IPS-11a (cell line): ENCODE measurements at regions not wholly inside any gene's neighbourhood (a gene's known extent, or its start where the extent isn't known, plus 50 kb on each side); places are given as distances from the start of the nearest gene placed in this dataset.
A peak's percentile ranks its signal among the peaks of the same experiment; 100 is the strongest.
"Not testable (repeated sequence)": the region's sequence is repeated elsewhere in the genome, so short reads cannot be mapped to it uniquely, and the experiment has no call there.

Source experiments
- H3K4me3 ChIP-seq: one replicate; pipeline ENCODE4 v1.5.1; 2013; ENCODE audit warnings: low read depth, low read length, control low read depth

DNA sequence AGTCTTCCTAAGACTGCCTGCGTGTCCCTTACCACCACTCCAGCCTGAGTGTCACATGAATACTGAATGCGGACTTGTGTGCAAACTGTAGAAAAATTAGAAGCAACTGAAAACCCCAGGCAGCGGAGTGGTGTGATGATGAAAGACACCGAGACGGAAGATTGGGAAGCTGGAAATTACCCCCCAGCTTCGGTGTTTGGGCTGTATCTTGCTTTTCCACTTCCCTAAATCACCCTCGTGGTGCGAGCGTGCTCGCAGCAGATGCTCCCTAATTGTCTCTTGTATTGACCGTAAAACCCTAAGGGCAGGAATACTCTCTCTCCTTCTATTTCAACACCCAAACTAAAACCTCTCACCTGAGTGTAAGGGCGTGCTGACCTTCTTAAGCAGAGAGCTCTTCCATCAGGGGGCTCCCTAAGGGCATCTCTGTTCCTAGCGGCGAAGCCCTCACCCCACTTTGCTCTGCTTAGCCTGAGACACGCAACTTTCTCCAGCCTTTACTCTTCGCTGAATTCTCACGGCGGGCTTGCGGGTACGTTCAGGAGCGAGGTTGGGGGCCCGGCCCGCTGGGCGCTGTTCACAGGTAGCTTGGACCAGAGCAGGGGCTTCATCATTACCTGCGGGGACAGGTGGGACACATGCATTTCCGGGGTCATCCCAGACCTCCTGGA, 62.4 kb downstream of the CRYBB2 start:
- H3K4me3 ChIP-seq: peak overlapping the region; percentile 73

DNA sequence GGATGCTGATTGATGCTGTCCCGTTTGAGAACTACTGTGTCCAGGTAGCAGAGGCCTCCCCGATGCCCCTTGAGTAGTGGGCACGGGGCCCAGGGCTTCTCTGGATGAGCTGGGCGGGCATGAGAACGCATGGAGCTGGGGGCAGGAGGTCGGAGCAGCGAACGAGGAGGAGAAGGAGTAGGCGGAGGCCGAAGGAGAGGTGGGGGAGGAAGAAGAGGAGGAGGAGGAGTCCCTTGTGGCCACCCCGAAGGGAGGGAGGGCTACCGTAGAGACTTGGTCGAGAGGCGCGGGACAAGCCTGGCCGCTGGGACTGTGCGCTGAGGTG, 62.9 kb downstream of the CRYBB2 start:
- H3K4me3 ChIP-seq: peak overlapping the region; percentile 73

DNA sequence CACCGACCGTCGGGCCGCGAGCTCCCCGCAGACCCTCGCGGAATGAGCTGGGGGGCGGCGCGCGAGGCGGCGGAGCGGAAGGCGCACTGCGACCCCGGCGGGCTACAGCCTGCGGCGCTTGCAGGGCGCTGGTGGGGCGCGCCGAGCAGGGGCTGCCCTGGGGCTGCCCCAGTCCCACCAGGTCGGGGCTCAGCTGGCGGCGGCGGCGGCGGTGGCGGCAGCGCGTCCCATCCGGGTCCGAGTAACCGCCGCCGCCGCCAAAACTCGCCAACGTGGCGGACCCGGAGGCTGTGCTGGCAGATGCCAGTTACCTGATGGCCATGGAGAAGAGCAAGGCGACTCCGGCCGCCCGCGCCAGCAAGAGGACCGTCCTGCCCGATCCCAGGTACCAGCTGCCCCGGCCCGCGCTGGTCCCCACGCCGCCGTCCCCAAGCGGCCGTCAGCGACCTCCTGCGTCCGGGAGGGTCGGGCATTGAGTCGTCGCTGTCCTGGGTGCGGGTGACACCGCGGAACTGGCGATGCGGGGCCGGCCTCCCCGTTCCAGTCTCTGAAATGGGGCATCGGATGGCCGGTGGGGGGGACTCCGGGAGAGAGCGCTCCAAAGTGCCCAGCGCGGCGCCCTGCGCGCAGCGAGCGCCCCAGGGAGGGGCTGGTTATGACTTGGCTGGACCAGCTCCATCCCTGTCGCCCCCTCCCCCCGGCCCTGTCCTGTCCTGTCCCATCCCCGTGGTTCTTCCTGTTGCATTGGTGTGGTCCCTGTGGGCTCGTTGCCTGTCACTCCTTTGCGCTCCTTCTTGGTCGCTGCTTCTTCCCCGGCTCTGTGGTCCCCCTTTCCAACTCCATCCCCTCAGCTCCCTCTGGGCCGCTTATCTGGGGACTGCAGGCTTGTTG, 63.5 kb downstream of the CRYBB2 start:
- peak overlapping the region; percentile 73 for H3K4me3 ChIP-seq

DNA sequence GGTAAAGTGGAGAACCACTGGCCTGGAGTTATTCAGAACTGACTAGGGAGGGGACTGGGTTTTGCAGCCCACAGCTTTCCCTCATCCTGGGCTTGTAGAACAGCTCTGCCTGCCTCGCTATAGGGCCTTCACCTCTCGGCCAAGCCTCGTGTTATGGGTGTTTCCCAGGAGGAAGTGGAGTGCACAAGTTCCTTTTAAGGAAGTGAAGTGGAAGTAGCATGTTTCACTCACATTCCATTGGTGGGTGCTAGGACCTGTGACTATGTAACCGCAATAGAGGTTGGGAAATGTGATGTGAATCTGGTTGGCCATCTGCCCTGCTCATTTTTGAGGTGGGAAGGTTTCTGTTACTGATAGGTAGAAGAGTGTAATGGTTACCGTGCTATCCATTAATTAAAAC, 69.0 kb downstream of the CRYBB2 start:
- not testable (repeated sequence) for H3K4me3 ChIP-seq

DNA sequence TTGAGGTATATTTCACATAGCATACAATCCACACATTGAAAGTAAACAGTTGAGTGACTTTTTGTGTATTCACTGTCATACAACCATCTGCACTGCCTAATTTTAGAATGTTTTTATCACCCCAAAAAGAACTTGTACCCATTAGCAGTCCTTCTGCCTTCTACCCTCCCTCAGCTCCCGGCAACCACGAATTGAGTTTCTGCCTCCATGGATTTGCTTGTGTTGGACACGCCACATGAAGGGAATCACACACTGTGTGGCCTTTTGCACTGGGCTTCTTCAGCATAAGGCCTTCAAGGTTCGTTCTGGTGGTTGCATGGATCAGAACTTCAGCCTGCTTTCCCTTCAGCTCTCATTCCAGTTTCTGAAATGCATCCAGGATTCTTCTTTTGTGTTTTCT, 82.5 kb downstream of the CRYBB2 start:
- not testable (repeated sequence) for H3K4me3 ChIP-seq

DNA sequence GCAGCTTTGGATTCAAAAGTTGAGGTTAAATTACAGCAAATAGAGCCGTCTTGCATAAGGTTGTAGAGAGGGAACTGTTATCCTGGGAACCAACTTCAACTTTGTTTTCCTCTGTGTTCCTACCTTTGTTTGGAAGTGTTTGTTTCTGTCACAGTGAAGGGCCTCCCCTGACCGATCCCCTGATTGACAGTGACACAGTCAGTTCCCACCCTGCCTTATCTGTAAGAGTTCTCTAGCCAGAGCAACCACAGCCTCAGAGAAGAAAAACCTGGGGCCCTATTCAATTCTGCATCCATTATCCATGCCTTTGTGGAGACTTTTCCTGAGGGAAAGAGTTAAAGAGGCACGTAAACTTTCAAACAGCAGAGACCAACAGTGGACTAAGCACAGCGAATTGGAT, 90.1 kb downstream of the CRYBB2 start:
- not testable (repeated sequence) for H3K4me3 ChIP-seq

DNA sequence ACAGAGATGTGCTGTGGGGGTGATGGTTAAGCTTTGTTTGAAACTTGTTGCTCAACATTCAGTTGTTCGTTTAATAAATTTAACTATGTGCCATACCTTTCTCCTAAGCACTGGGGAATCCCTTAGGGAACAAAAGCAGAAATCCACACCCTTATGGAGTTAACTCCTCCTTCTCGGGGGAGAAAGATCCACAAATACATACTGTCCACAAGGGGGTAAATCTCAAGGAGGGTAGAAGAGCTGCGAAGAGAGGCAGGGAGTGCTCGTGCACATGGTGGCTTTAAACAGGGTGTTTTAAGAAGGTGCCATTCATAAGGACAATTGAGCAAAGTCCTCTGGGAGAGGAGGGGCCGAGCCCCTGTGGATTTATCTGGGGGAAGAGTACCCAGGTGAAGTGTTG, 92.5 kb downstream of the CRYBB2 start:
- not testable (repeated sequence) for H3K4me3 ChIP-seq

DNA sequence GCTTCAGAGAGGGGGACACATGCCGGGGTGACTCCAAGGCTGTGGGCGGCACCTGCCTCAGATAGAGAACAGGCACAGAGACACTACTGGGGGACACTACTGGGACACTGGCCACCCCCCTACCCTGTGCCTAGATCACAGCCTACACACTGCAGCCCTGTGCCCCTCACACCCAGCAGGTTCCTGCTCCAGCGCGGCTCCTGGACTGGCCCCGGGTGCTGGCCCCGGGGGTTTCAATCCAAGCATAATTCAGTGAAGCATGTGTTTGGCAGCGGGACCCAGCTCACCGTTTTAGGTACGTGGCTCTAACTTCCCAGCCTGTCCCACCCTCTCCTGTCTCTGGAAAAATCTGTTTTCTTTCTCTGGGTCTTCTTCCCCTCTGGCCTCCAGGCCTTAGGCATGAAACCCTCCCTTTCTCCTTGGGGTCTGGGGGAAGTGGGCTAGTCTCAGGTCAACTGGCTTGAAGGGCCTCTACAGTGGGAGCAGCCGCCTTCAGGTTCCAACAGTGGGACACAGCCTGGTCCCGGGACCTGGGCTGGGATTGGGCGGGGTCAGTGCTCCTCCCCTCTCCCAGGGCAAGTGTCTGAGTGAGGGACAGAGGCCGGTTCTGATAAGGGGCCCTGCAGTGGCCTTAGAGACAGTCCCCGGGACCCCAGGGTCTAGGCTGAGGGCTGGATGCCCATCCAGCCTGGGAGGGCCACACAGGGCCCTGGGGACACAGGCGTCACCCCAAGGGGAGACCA, 98.8 kb downstream of the CRYBB2 start:
- H3K4me3 ChIP-seq: no peak overlapping the region

DNA sequence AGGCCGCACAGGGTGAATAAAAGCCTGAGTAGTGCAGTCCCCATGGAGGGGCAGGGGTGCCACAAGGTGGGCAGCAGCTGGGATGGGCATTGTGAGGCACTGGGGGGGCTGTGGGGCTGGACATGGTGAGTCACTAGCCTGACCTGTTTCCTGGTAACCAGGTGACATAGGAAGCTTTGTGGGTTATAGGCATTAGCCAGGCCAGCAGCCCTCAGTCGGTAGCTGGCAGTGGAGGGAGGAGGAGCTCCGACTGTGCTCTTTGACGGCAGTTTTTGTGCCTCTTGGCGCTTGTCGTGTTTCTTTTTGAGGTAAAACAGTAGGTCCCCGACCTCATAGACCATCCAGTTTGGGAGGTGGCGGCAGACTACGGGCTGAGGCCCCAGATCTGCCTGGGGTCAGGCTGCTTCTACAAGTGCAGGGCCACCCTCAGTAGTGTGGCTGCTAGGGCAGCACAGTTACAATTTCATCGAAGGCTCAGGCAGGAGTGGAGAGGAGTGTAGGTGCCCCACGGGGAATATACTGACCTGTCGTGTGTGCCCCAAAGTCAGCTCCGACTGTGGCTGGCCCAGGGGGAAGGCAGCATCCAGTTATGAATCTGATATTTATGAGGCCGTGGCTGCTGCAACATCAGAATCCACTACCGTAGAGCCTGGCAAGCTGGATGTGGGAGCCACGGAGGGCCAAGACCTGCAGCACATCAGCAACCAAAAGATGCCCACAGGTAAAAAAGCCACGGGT, 107.7 kb downstream of the CRYBB2 start:
- H3K4me3 ChIP-seq: no peak overlapping the region

DNA sequence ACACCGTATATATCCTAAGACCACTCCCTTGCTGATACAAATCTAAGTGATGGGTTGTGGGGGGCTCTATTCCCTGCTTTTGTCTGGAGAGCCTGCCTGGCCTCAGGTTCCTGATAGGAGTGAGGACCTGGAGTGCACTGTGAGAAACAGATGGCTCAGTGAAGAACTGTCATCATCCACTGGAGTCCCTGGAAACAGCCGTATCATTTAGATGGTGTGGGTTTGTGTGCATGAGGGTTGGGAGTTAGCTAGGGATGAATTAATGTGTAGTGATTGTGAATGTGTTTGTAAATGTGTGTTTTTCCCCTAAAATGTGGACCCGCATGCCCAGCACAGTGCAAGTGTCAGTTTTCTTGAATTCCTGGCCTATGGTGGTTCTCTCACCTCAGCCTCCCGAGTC, 111.6 kb downstream of the CRYBB2 start:
- no peak overlapping the region for H3K4me3 ChIP-seq

DNA sequence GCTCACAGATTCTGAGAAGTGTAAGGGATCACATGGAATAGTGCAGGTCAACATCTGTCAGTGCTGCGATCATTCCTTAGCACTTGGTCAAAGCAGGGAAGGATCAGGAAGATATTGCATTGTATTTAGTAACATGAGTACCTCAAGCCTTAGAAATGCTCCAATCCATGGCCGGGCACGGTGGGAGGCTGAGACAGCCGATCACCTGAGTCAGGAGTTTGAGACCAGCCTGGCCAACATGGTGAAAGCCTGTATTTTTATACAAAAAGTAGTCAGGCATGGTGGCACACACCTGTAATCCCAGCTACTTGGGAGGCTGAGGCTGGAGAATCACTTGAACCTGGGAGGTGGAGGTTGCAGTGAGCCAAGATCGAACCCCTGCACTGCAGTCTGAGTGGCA, 112.5 kb downstream of the CRYBB2 start:
- not testable (repeated sequence) for H3K4me3 ChIP-seq

DNA sequence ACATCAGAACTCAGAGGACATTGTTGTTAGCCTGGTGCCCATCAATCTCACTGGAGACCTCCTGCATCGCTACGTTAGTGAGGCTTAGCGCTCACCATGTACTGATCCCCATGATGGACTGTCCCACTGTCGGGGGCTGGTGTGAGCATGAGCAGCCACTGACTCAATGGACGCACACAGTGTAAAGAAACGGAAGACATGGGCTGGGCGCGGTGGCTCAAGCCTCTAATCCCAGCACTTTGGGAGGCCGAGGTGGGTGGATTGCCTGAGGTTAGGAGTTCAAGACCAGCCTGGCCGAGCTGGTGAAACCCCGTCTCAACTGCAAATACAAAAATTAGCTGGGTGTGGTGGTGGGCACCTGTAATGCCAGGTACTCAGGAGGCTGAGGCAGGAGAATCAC, 112.9 kb downstream of the CRYBB2 start:
- no peak overlapping the region for H3K4me3 ChIP-seq

DNA sequence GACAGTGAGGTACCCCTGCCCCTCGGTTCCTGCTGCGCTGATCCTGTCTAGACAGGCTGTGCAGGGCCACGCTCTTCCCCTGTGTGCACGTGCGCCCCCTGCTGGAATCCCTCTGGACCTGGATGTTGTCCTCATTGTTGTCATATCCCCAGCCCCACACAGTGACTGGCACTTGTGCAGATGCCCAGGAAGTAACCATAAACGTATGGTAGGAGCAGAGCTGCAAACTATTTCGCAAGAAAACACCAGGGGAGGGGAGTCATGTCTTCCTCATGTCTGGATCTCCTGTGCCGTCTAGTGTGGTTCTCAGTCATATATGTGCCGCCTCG, 114.7 kb downstream of the CRYBB2 start:
- no peak overlapping the region for H3K4me3 ChIP-seq

DNA sequence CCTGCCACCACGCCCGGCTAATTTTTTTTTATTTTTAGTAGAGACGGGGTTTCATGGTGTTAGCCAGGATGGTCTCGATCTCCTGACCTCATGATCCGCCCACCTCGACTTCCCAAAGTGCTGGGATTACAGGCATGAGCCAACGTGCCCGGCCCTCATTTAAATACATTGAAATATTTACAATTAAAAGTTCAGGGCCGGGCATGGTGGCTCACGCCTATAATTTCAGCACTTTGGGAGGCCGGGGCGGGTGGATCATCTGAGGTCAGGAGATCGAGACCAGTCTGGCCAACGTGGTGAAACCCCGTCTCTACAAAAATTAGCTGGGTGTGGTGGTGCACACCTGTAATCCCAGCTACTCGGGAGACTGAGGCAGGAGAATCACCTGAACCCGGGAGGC, 115.2 kb downstream of the CRYBB2 start:
- H3K4me3 ChIP-seq: not testable (repeated sequence)

DNA sequence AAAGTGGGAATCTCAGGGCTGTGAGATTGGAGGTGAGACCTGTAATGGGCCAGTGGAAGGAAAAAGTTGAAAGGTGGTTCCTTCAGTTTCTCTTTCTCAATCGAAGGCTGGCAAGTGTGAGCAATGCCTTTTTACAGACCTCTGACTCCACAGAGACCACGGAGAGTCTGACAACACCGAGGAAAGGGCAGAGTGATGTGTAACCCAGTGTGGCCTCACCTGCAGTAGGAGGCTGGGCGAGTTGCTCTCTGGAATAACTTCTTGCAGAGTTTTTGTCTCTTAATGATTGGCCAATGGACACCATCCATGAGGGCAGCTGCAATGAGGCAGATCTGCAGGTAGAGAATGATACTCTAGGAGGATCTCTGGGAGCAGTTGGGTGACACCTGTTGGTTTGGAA, 115.8 kb downstream of the CRYBB2 start:
- not testable (repeated sequence) for H3K4me3 ChIP-seq

DNA sequence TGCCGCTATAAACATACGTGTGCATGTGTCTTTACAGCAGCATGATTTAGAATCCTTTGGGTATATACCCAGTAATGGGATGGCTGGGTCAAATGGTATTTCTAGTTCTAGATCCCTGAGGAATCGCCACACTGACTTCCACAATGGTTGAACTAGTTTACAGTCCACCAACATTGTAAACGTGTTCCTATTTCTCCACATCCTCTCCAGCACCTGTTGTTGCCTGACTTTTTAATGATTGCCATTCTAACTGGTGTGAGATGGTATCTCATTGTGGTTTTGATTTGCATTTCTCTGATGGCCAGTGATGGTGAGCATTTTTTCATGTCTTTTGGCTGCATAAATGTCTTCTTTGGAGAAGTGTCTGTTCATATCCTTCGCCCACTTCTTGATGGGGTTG, 121.1 kb downstream of the CRYBB2 start:
- not testable (repeated sequence) for H3K4me3 ChIP-seq

DNA sequence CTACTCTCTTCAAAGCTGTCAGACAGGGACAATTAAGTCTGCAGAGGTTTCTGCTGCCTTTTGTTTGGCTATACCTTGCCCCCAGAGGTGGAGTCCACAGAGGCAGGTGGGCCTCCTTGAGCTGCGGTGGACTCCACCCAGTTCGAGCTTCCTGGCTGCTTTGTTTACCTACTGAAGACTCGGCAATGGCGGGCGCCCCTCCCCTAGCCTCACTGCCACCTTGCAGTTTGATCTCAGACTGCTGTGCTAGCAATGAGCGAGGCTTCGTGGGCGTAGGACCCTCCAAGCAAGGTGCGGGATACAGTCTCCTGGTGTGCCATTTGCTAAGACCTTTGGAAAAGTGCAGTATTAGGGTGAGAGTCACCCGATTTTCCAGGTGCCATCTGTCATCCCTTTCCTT, 124.9 kb downstream of the CRYBB2 start:
- H3K4me3 ChIP-seq: not testable (repeated sequence)

DNA sequence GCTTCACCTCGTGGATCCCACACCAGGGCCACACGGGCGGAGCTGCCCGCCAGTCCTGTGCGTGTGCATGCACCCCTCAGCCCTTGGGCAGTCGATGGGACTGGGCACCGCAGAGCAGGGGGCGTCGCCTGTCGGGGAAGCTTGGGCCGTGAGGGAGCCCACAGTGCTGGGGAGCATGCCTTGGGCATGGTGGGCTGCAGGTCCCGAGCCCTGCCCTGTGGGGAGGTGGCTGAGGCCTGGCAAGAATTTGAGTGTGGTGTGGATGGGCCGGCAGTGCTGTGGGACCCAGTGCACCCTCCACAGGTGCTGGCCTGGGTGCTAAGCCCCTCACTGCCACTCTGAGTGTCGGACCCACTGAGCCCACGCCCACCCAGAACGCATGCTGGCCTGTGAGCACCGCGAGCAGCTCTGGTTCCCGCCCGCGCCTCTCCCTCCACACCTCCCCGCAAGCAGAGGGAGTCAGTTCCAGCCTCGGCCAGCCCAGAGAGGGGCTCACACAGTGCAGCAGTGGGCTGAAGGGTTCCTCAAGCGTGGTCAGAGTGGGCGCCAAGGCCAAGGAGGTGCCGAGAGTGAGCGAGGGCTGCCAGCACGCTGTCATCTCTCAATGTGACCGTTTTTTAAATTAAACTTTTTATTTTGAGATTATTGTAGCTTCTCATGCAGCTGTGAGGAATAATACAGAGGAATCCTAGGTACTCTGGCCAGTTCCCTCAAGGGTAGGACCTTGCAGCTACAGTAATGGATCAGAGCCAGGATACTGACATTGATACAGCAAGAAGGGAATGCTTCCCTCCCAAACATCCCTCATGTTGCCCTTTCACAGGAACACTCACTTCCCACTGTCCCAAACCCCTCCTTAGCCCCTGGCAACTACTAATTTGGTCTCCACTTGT, 127.7 kb downstream of the CRYBB2 start:
- no peak overlapping the region for H3K4me3 ChIP-seq

DNA sequence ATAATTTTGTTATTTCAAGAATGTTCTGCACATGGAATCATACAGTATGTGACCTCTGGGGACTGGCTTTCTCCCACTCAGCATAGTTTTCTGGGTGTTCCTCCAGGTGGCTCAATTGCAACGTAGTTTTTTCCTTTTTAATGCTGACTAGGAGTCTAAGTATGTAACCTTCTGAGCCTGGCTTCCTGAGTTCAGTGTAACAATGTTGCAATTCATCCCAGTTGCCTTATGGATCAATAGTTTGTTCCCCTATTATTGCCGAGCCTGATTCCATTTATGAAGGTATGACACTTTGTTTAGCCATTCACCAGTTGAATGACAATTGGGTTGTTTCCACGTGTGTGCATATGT, 128.3 kb downstream of the CRYBB2 start:
- no peak overlapping the region for H3K4me3 ChIP-seq

DNA sequence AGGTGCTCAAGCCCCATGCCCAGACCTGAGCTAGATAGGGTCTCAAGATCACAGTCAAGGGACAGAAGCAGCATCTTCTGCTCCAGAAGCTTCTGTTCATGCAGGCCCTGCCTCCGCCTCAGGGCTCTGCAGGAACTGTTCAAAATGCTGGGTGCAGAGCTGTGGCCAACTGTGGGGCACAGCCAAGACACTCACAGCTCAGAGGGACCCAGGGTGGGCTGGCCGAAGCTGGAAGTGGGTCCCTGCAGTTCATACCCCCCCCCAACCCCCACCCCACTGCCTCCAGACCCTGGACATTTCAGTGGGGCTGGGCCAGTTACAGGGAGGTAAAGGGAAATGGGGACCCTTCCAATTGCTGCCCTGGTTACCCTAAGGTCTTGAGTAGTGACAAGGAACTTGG, 129.0 kb downstream of the CRYBB2 start:
- H3K4me3 ChIP-seq: no peak overlapping the region

DNA sequence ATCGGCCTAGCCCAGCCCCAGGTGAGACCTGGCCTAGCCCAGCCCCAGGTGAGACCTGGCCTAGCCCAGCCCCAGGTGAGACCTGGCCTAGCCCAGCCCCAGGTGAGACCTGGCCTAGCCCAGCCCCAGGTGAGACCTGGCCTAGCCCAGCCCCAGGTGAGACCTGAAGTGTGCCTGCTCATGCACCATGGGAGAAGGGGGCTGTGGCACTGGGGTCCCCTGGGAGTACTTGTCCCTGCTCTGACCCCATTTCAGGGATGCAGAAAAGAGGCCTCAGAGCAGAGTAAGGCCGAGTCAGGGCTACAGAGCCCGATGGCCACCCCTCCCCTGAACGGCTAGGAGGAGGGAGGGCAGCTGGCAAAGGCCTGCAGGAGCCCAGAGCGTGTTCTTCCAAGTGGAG, 129.6 kb downstream of the CRYBB2 start:
- H3K4me3 ChIP-seq: not testable (repeated sequence)
